IMR-90 (cell line): ENCODE measurements at regions not wholly inside any gene's neighbourhood (a gene's known extent, or its start where the extent isn't known, plus 50 kb on each side); places are given as distances from the start of the nearest gene placed in this dataset.
A peak's percentile ranks its signal among the peaks of the same experiment; 100 is the strongest.

Source experiments
- ATAC-seq: fragments of 200-7000 bp; cut with Tn5 transposase; 2 replicates; pipeline ENCODE4 v1.9.1; 2020; ENCODE audit warnings: low read depth, mild to moderate bottlenecking, moderate library complexity
- BruUV-seq: library from RNA; stranded (reverse); fragments of 400-500 nt; replicated peaks from 2 replicates; lab custom pipeline; 2021; lab: Mats Ljungman, UMichigan
- CTCF ChIA-PET: fragments of 300-600 bp; formaldehyde crosslinking; extraction: SDS; loops from one replicate; lab custom pipeline; 2021; ENCODE audit warnings: antibody characterized with exemption; lab: Yijun Ruan, JAX
- POLR2A ChIA-PET: fragments of 300-600 bp; sonication (Branson Sonifier 250); formaldehyde crosslinking; loops from one replicate; lab custom pipeline; 2022; ENCODE audit warnings: antibody characterized with exemption; ENCODE audit not compliant: unreplicated experiment; lab: Charles Lee
- DNase-seq: peaks from one replicate; pipeline ENCODE4 v3.0.0; 2013
- H2AFZ ChIP-seq: replicated peaks from 2 replicates; pipeline ENCODE3; 2013; ENCODE audit warnings: low read length, mild to moderate bottlenecking; ENCODE audit not compliant: poor library complexity
- H2AK5ac ChIP-seq: 2 replicates; pipeline ENCODE4 v1.6.1; 2013; ENCODE audit warnings: low read depth, low read length, inconsistent platforms
- H2AK9ac ChIP-seq: replicated peaks from 2 replicates; pipeline ENCODE3; 2013; ENCODE audit warnings: mild to moderate bottlenecking, low read depth, low read length, moderate library complexity; ENCODE audit not compliant: poor library complexity
- H2BK120ac ChIP-seq: 2 replicates; pipeline ENCODE4 v1.6.1; 2013; ENCODE audit warnings: low read depth, low read length, inconsistent platforms
- H2BK15ac ChIP-seq: 3 replicates; pipeline ENCODE4 v1.6.1; 2013; ENCODE audit warnings: low read depth, low read length, inconsistent platforms
- H2BK20ac ChIP-seq: 2 replicates; pipeline ENCODE4 v1.6.1; 2013; ENCODE audit warnings: low read depth, mild to moderate bottlenecking, inconsistent platforms, low read length, moderate library complexity
- H2BK5ac ChIP-seq: 2 replicates; pipeline ENCODE4 v1.6.1; 2013; ENCODE audit warnings: mild to moderate bottlenecking, low read depth, low read length, inconsistent platforms; ENCODE audit not compliant: poor library complexity, severe bottlenecking
- H3K14ac ChIP-seq: replicated peaks from 2 replicates; pipeline ENCODE4 v1.6.1; 2013; ENCODE audit warnings: low read depth, low read length, inconsistent platforms
- H3K18ac ChIP-seq: 2 replicates; pipeline ENCODE4 v1.6.1; 2013; ENCODE audit warnings: low read depth, low read length, control low read depth
- H3K23ac ChIP-seq: 2 replicates; pipeline ENCODE4 v1.6.1; 2013; ENCODE audit warnings: low read depth, low read length, inconsistent platforms
- H3K27ac ChIP-seq: 2 replicates; pipeline ENCODE4 v1.5.1; 2013; ENCODE audit warnings: mild to moderate bottlenecking, control low read depth, low read length; ENCODE audit not compliant: insufficient read depth
- H3K27me3 ChIP-seq: 2 replicates; pipeline ENCODE4 v1.6.1; 2013; ENCODE audit warnings: low read length; ENCODE audit not compliant: control insufficient read depth, insufficient read depth
- H3K36me3 ChIP-seq: 2 replicates; pipeline ENCODE4 v1.6.1; 2013; ENCODE audit warnings: low read length, mixed read lengths; ENCODE audit not compliant: control insufficient read depth, insufficient read depth
- H3K4ac ChIP-seq: 2 replicates; pipeline ENCODE4 v1.6.1; 2013; ENCODE audit warnings: low read depth, low read length, inconsistent platforms
- H3K4me1 ChIP-seq: 2 replicates; pipeline ENCODE4 v1.6.1; 2013; ENCODE audit warnings: low read length, mixed read lengths; ENCODE audit not compliant: control insufficient read depth, insufficient read depth
- H3K4me2 ChIP-seq: 2 replicates; pipeline ENCODE4 v1.6.1; 2013; ENCODE audit warnings: low read depth, mild to moderate bottlenecking, control low read depth, low read length, moderate library complexity
- H3K4me3 ChIP-seq: 2 replicates; pipeline ENCODE4 v1.5.1; 2013; ENCODE audit warnings: low read depth, mild to moderate bottlenecking, control low read depth, low read length, moderate library complexity; ENCODE audit not compliant: insufficient read depth
- H3K56ac ChIP-seq: 2 replicates; pipeline ENCODE4 v1.6.1; 2013; ENCODE audit warnings: low read length, inconsistent platforms; ENCODE audit not compliant: insufficient read depth; ENCODE audit errors: extremely low read depth
- H3K79me1 ChIP-seq, 2 experiments: 2 replicates each; pipeline ENCODE4 v1.6.1; 2013; ENCODE audit warnings: low read length in 2 of 2, inconsistent platforms in 1 of 2, low read depth in 1 of 2
- H3K9ac ChIP-seq: 2 replicates; pipeline ENCODE4 v1.6.1; 2013; ENCODE audit warnings: low read depth, low read length, control low read depth
- H3K9me1 ChIP-seq: 2 replicates; pipeline ENCODE4 v1.6.1; 2013; ENCODE audit warnings: low read length, inconsistent platforms; ENCODE audit not compliant: insufficient read depth
- H3K9me3 ChIP-seq: 2 replicates; pipeline ENCODE4 v1.6.1; 2013; ENCODE audit warnings: low read length; ENCODE audit not compliant: control insufficient read depth, insufficient read depth
- H4K20me1 ChIP-seq: 2 replicates; pipeline ENCODE4 v1.6.1; 2013; ENCODE audit warnings: low read length, inconsistent platforms; ENCODE audit not compliant: insufficient read depth
- H4K5ac ChIP-seq: 2 replicates; pipeline ENCODE4 v1.6.1; 2013; ENCODE audit warnings: mild to moderate bottlenecking, low read depth, low read length, control low read depth
- H4K8ac ChIP-seq, 2 experiments: 2 replicates each; pipeline ENCODE4 v1.6.1; 2013; ENCODE audit warnings: low read depth in 2 of 2, low read length in 2 of 2, control low read depth in 1 of 2, inconsistent platforms in 1 of 2
- H4K91ac ChIP-seq: 2 replicates; pipeline ENCODE4 v1.6.1; 2013; ENCODE audit warnings: low read depth, low read length, inconsistent platforms; ENCODE audit not compliant: insufficient read depth
- BHLHE40 ChIP-seq: fragments of 150-350 bp; IDR thresholded peaks from 2 replicates; pipeline ENCODE4 v1.6.1; 2016; ENCODE audit warnings: mild to moderate bottlenecking, low read depth, low read length
- CTCF ChIP-seq: conservative IDR thresholded peaks from 2 replicates; pipeline ENCODE4 v1.5.1; 2012; ENCODE audit warnings: mild to moderate bottlenecking, low read depth, low read length, improper control_type of control experiment
- MAFK ChIP-seq: IDR thresholded peaks from 2 replicates; pipeline ENCODE4 v1.6.1; 2012; ENCODE audit warnings: low read depth, low read length, improper control_type of control experiment
- MAZ ChIP-seq: IDR thresholded peaks from 2 replicates; pipeline ENCODE4 v1.6.1; 2012; ENCODE audit warnings: low read depth, mild to moderate bottlenecking, low read length, improper control_type of control experiment, moderate library complexity, borderline replicate concordance
- MXI1 ChIP-seq: IDR thresholded peaks from 2 replicates; pipeline ENCODE4 v1.6.1; 2012; ENCODE audit warnings: low read depth, mild to moderate bottlenecking, low read length, moderate library complexity, borderline replicate concordance
- NFE2L2 ChIP-seq: fragments of 150-350 bp; IDR thresholded peaks from 2 replicates; pipeline ENCODE4 v1.6.1; 2016; ENCODE audit warnings: low read depth, mild to moderate bottlenecking, low read length
- POLR2A ChIP-seq: IDR thresholded peaks from 2 replicates; pipeline ENCODE4 v1.6.1; 2012; ENCODE audit warnings: mild to moderate bottlenecking, low read depth, low read length
- RAD21 ChIP-seq: IDR thresholded peaks from 2 replicates; pipeline ENCODE4 v1.6.1; 2012; ENCODE audit warnings: low read length, improper control_type of control experiment
- RCOR1 ChIP-seq: IDR thresholded peaks from 2 replicates; pipeline ENCODE4 v1.6.1; 2012; ENCODE audit warnings: mild to moderate bottlenecking, low read length, improper control_type of control experiment; ENCODE audit not compliant: insufficient replicate concordance
- RFX5 ChIP-seq: IDR thresholded peaks from 2 replicates; pipeline ENCODE4 v1.8.0; 2012; ENCODE audit warnings: low read depth, mild to moderate bottlenecking, low read length, moderate library complexity
- SMC3 ChIP-seq: fragments of 150-350 bp; IDR thresholded peaks from 2 replicates; pipeline ENCODE4 v1.6.1; 2016; ENCODE audit warnings: low read depth, mild to moderate bottlenecking, antibody characterized with exemption, low read length, moderate library complexity
- USF2 ChIP-seq: fragments of 150-350 bp; IDR thresholded peaks from 2 replicates; pipeline ENCODE4 v1.6.1; 2017; ENCODE audit warnings: mild to moderate bottlenecking, antibody characterized with exemption, low read length, low read depth
- WGBS, 2 experiments: methylation state at CpG; one replicate each; pipeline versions ENCODE4 v1.1.5 to v1.1.7; 2013; ENCODE audit warnings: missing lambda C conversion rate in 2 of 2; ENCODE audit not compliant: insufficient read length in 1 of 2; ENCODE audit errors: extremely low coverage in 2 of 2; 5-methylcytosine and 5-hydroxymethylcytosine counted together
- dilution Hi-C: fragments of 300-500 bp; cut with HindIII; formaldehyde crosslinking; loops from one replicate; pipeline ENCODE4 v1.14.3; 2018; ENCODE audit warnings: low sequenced_read_pairs; ENCODE audit not compliant: unreplicated experiment
- in situ Hi-C: fragments of 300-500 bp; cut with MboI; formaldehyde crosslinking; loops from 3 replicates; pipeline ENCODE4 v1.14.3; 2019; ENCODE audit warnings: low sequenced_read_pairs, inconsistent platforms, mixed read lengths
- intact Hi-C: fragments of 100-400 bp; cut with micrococcal nuclease; formaldehyde crosslinking; loops from 2 replicates; pipeline ENCODE4 v1.10.0; 2022

GRCh38 chr19:5228932-5229777 lies 111.5 kb downstream of the PTPRS start:
- Histone ChIP-seq H3K27me3 (no peaks in the 10 kb centered on the region), H3K4me1 (no peaks in the 10 kb centered on the region), H3K79me1 (peaks cover 0 to 8% of the 10 kb centered on the region in 2 experiments; a peak in 1 of 4 replicates), H2AFZ (no peak overlapping the region), H4K91ac (no peak overlapping the region), H2AK9ac (peak overlapping the region; percentile 28), H3K4me2 (no peak overlapping the region), H2BK20ac (no peak overlapping the region), H2BK15ac (no peak overlapping the region), H4K20me1 (no peaks in the 10 kb centered on the region; the same call in 1 of the 2 replicates), H3K23ac (no peak overlapping the region), H3K4ac (no peak overlapping the region), H3K4me3 (no peak overlapping the region), H3K27ac (no peak overlapping the region), H3K14ac (no peak overlapping the region), H3K9ac (no peak overlapping the region), H3K36me3 (peaks cover 34% of the 10 kb centered on the region), H2BK5ac (no peak overlapping the region), H2AK5ac (no peak overlapping the region), H3K9me1 (peaks cover 13% of the 10 kb centered on the region), H3K9me3 (no peaks in the 10 kb centered on the region), H3K18ac (no peak overlapping the region), H4K8ac (no peak overlapping the region), H2BK120ac (no peak overlapping the region), H3K56ac (no peak overlapping the region), H4K5ac (no peak overlapping the region)
- in situ Hi-C loops: no loop called here
- 81% methylated on average over 16 of the region's 72 CpGs; no CpG with 5 or more reads in 1 of the 2 experiments for WGBS, 2 experiments
- TF ChIP-seq RCOR1 (no peak), BHLHE40 (no peak), USF2 (no peak), RAD21 (no peak), SMC3 (no peak), POLR2A (no peak), NFE2L2 (no peak), CTCF (no peak), RFX5 (no peak), MXI1 (no peak), MAZ (no peak), MAFK (no peak)
- ATAC-seq: peak; percentile 24; the same call in 1 of the 2 replicates
- ChIA-PET CTCF (no interaction called here), POLR2A (no interaction called here)
- intact Hi-C loops: no loop called here
- dilution Hi-C loops: no loop called here
- no peak for DNase-seq
- no TSS peak for BruUV-seq
